Hepatocyte (in vitro differentiated cells): ENCODE measurements at regions not wholly inside any gene's neighbourhood (a gene's known extent, or its start where the extent isn't known, plus 50 kb on each side); places are given as distances from the start of the nearest gene placed in this dataset.

ENCODE experiments used
- DNase-seq: peaks from one replicate; pipeline ENCODE4 v3.0.0-alpha.2; 2016; ENCODE audit warnings: low spot score
- H2AFZ ChIP-seq: fragments of 200-600 bp; sonication (generic); 2 replicates; pipeline ENCODE4 v1.6.0; 2016; ENCODE audit warnings: antibody characterized with exemption, mild to moderate bottlenecking
- H3K27ac ChIP-seq: fragments of 200-600 bp; sonication (generic); 2 replicates; pipeline ENCODE4 v1.5.1; 2016; ENCODE audit warnings: mild to moderate bottlenecking
- H3K27me3 ChIP-seq: fragments of 200-600 bp; sonication (generic); 2 replicates; pipeline ENCODE4 v1.6.1; 2016
- H3K36me3 ChIP-seq: fragments of 200-600 bp; sonication (generic); replicated peaks from 2 replicates; pipeline ENCODE4 v1.5.1; 2016; ENCODE audit warnings: low read depth; ENCODE audit not compliant: insufficient read depth
- H3K4me1 ChIP-seq: fragments of 200-600 bp; sonication (generic); 2 replicates; pipeline ENCODE4 v1.5.1; 2016; ENCODE audit warnings: mild to moderate bottlenecking, moderate library complexity; ENCODE audit not compliant: insufficient read depth
- H3K4me2 ChIP-seq: fragments of 200-600 bp; sonication (generic); 2 replicates; pipeline ENCODE4 v1.6.0; 2016
- H3K4me3 ChIP-seq: fragments of 200-600 bp; sonication (generic); 2 replicates; pipeline ENCODE4 v1.5.1; 2016; ENCODE audit warnings: mild to moderate bottlenecking
- H3K79me2 ChIP-seq: fragments of 200-600 bp; sonication (generic); 2 replicates; pipeline ENCODE4 v1.6.0; 2017; ENCODE audit warnings: mild to moderate bottlenecking
- H3K9me2 ChIP-seq: fragments of 200-600 bp; sonication (generic); replicated peaks from 2 replicates; pipeline ENCODE4 v1.6.0; 2017; ENCODE audit warnings: mild to moderate bottlenecking; ENCODE audit not compliant: insufficient read depth
- H3K9me3 ChIP-seq: fragments of 200-600 bp; sonication (generic); 2 replicates; pipeline ENCODE4 v1.5.1; 2016; ENCODE audit warnings: low read depth, mild to moderate bottlenecking
- H4K20me1 ChIP-seq: fragments of 200-600 bp; sonication (generic); 2 replicates; pipeline ENCODE4 v1.6.0; 2016; ENCODE audit warnings: mild to moderate bottlenecking; ENCODE audit not compliant: insufficient read depth, poor library complexity, severe bottlenecking
- CTCF ChIP-seq: fragments of 200-600 bp; sonication (generic); IDR thresholded peaks from 2 replicates; pipeline ENCODE4 v1.5.1; 2016; ENCODE audit warnings: antibody characterized with exemption, mild to moderate bottlenecking; ENCODE audit not compliant: poor library complexity
- EZH2 ChIP-seq: fragments of 200-600 bp; sonication (generic); IDR thresholded peaks from 2 replicates; pipeline ENCODE4 v1.6.1; 2016; ENCODE audit warnings: antibody characterized with exemption, mild to moderate bottlenecking, borderline replicate concordance
- EZH2phosphoT487 ChIP-seq: fragments of 200-600 bp; sonication (generic); IDR thresholded peaks from one replicate; pipeline ENCODE4 v1.6.1; 2018; ENCODE audit warnings: antibody characterized with exemption, mild to moderate bottlenecking, low read depth, moderate library complexity; ENCODE audit not compliant: unreplicated experiment, severe bottlenecking
- WGBS: methylation state at CpG from one replicate; pipeline ENCODE4 v1.1.6; 2016; ENCODE audit warnings: low lambda C conversion rate; ENCODE audit errors: missing lambda C conversion rate; 5-methylcytosine and 5-hydroxymethylcytosine counted together

- WGBS: 56% methylated on average over 4 of the region's 4 CpGs
- H3K79me2 ChIP-seq: no peaks in the 10 kb centered on the region
- H2AFZ ChIP-seq: no peak overlapping the region
- no peak overlapping the region for H3K4me3 ChIP-seq
- no peaks in the 10 kb centered on the region for H3K4me1 ChIP-seq
- H3K9me3 ChIP-seq: no peaks in the 10 kb centered on the region
- H4K20me1 ChIP-seq: no peaks in the 10 kb centered on the region
- no peak for TF ChIP-seq EZH2phosphoT487
- no peak for TF ChIP-seq CTCF
- no peak for TF ChIP-seq EZH2
- H3K9me2 ChIP-seq: no peaks in the 10 kb centered on the region
- H3K27me3 ChIP-seq: no peaks in the 10 kb centered on the region
- no peak for DNase-seq
- no peak overlapping the region for H3K4me2 ChIP-seq
- H3K36me3 ChIP-seq: no peaks in the 10 kb centered on the region
- no peak overlapping the region for H3K27ac ChIP-seq
These were observed 162.5 kb upstream of the TBL1X start for GRCh38 chrX:9302381-9302780.

GRCh38 chrX:9308426-9308825 lies 156.4 kb upstream of the TBL1X start:
- no peaks in the 10 kb centered on the region for H3K79me2 ChIP-seq
- H3K9me3 ChIP-seq: no peaks in the 10 kb centered on the region
- no peaks in the 10 kb centered on the region for H3K4me1 ChIP-seq
- no peaks in the 10 kb centered on the region for H3K36me3 ChIP-seq
- no peaks in the 10 kb centered on the region for H3K27me3 ChIP-seq
- DNase-seq: no peak
- WGBS: 79% methylated on average over 4 of the region's 4 CpGs
- no peak overlapping the region for H3K27ac ChIP-seq
- H3K4me3 ChIP-seq: no peak overlapping the region
- no peaks in the 10 kb centered on the region for H4K20me1 ChIP-seq
- H2AFZ ChIP-seq: no peak overlapping the region
- TF ChIP-seq EZH2 (no peak), EZH2phosphoT487 (no peak), CTCF (no peak)
- no peak overlapping the region for H3K4me2 ChIP-seq
- H3K9me2 ChIP-seq: no peaks in the 10 kb centered on the region

- H4K20me1 ChIP-seq: no peaks in the 10 kb centered on the region
- WGBS: 65% methylated on average over 2 of the region's 2 CpGs
- TF ChIP-seq EZH2phosphoT487 (no peak), EZH2 (no peak), CTCF (no peak)
- H3K27me3 ChIP-seq: no peaks in the 10 kb centered on the region
- DNase-seq: no peak
- no peaks in the 10 kb centered on the region for H3K36me3 ChIP-seq
- peak overlapping the region; percentile 49 for H3K27ac ChIP-seq
- no peaks in the 10 kb centered on the region for H3K9me2 ChIP-seq
- H3K79me2 ChIP-seq: no peaks in the 10 kb centered on the region
- H3K4me1 ChIP-seq: no peaks in the 10 kb centered on the region
- H3K4me2 ChIP-seq: no peak overlapping the region
- no peak overlapping the region for H3K4me3 ChIP-seq
- no peak overlapping the region for H2AFZ ChIP-seq
- H3K9me3 ChIP-seq: no peaks in the 10 kb centered on the region
These were observed 154.2 kb upstream of the TBL1X start for GRCh38 chrX:9310616-9311015.
